ENCODE measurements at regions not wholly inside any gene's neighbourhood (a gene's known extent, or its start where the extent isn't known, plus 50 kb on each side); places are given as distances from the start of the nearest gene placed in this dataset.

- TF ChIP-seq CTCF (IDR thresholded peaks at IDR 0.05): no peak
- TF ChIP-seq POLR2A (IDR thresholded peaks at IDR 0.05): no peak
These were observed 127.9 kb upstream of the NECTIN1 start for GRCh38 chr11:119856681-119857485.
